ENCODE measurements at regions not wholly inside any gene's neighbourhood (a gene's known extent, or its start where the extent isn't known, plus 50 kb on each side); places are given as distances from the start of the nearest gene placed in this dataset.

DNA sequence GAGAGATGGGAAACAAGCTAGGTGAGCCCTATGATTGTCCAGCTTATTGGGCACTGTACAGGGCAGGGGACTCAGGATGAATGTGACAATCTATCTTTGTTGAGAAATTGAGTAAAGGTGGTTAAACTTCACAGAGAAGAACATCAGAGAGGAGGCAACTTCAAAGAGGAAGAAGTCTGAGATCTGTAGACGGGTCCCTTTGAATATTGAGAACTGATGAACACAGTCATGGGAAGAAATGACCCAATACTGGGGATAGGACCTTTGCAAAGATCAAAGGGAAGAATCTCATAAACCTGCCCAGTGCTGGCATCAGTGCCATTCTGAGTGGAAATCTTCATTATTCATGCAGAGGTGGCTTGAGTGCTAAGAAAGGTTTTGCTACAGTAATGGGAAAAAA is 569.7 kb upstream of the KCNMB2 start:
- TF ChIP-seq POLR2A (IDR thresholded peaks at IDR 0.05) (no peak), CTCF (IDR thresholded peaks at IDR 0.05) (no peak)

Measured in heart left ventricle (tissue), 13 donors.